HG03378 (cell line): ENCODE measurements at regions not wholly inside any gene's neighbourhood (a gene's known extent, or its start where the extent isn't known, plus 50 kb on each side); places are given as distances from the start of the nearest gene placed in this dataset.

Source experiments
- ATAC-seq: cut with Tn5 transposase; IDR thresholded peaks from one replicate; pipeline ENCODE4 v1.9.1; 2021; ENCODE audit warnings: mild to moderate bottlenecking, moderate library complexity; ENCODE audit not compliant: unreplicated experiment

DNA sequence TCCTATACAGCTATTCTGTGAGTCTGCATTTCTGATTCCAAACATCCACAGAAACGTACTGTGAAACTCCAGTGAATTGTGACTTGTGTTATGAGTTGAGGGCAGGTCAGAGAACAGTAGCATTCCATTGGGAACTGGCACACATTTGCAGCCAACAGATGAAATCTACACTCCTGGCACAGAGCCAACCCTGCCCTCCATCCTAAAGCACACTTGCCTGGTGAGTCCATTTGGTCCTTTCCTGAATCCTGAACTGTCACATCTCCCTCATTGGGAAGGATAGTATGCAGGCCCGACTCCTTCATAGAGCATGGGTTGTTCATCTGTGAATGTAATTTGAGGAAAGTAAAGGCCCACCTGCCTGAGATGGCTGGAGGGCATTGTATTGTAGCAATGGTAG lies 314.3 kb upstream of the RASGRP1 start:
- no peak for ATAC-seq

DNA sequence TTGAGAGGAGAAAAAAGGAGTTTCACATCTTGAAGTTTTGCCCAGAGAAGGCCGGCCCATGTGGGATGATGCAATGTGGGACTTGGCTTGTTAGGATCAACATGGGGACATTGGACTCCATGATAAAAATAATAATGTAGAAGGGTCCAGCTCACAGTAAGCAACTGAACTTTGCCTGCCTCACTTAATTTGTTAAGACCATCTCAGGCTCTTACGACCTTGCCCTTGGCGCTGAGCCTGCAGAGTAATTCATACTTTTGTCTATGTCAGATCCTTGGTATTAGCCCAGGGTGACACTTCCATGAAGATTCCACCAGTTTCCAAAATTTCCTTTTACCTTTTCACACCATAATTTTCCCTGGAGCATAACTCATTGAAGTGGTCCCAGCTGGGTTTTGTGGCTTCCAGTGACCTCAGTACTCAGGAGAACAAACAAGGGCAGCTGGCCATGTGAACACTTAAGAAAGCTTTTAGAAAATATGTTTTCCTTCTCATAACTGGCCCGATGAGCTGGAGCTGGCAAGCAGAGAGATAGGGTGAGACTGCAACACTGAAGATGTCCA lies 315.4 kb upstream of the RASGRP1 start:
- ATAC-seq, result no peak

DNA sequence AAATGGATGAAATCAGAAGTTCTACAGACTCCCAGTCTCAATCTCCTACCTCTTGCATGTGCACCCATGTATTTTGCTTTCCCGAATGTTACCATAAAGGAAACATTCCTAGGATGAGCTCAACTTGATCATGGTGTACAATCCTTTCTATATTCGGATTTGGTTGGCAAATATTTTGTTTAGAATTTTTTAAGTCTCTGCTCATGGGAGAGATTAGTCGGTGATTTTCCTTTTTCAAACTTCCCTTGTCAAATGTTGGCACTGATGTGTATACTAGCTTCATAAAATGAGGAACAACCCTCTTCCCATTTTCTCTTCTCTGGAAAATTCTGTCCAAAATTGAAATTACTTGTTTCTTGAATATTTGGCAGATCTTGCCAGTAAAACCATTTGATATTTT lies 317.6 kb upstream of the RASGRP1 start:
- no peak for ATAC-seq

DNA sequence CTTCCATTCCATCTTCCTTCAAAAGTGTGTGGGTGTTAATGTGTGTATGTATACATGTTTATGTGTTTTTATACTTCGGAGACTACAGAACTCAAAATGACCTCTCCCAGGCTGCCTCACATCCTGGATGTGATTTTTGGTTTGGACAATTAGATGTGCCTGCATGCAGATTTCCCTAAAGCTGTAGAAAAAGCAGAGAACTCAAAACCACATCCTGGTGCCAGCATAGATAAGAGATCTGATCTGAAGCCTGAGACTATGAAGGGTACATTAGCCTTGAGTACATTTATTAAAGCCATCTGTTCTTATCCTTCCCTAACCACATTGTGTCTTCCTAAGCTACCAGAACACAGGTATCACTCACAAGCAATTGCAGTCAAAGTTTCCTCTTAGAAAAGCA lies 319.4 kb upstream of the RASGRP1 start:
- ATAC-seq, result no peak

DNA sequence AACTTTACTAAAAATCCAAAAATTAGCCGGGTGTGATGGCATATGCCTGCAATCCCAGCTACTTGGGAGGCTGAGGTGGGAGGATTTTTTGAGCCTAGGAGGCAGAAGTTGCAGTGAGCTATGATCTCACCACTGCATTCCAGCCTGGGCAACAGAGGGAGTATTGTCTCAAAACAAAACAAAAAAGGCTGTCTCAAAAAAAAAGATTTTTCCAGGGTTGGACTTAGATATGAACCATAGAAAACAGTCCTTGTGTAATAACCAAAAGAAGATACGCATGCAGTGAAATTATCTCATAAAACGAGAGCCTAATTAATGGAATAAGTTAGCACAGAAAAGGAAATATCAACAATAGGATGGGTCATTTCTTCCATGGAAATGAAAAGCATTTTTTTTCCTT lies 320.4 kb upstream of the RASGRP1 start:
- ATAC-seq, result no peak

DNA sequence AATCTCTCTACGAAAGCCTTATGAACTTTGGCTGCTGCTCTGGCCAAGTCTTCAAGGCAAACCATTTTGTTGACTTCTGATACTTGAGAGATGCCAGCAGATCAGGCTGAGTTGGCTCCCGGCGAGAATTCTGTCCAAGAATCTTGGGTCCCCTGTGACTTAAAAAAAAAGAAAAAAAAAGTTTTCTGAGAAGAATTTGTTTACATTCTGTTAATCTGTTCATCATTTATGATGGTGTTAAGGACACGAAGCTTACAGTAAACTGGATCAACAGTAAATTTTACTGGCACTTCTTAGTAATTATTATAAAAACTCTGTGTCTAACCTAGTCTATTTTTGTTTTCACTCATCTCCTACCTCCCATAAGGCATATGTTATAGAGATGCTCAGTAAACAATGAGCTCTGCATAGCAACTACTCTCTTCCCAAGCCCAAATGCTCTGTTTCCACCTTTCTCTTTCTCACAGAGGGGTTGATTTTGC lies 320.9 kb upstream of the RASGRP1 start:
- ATAC-seq, result no peak

DNA sequence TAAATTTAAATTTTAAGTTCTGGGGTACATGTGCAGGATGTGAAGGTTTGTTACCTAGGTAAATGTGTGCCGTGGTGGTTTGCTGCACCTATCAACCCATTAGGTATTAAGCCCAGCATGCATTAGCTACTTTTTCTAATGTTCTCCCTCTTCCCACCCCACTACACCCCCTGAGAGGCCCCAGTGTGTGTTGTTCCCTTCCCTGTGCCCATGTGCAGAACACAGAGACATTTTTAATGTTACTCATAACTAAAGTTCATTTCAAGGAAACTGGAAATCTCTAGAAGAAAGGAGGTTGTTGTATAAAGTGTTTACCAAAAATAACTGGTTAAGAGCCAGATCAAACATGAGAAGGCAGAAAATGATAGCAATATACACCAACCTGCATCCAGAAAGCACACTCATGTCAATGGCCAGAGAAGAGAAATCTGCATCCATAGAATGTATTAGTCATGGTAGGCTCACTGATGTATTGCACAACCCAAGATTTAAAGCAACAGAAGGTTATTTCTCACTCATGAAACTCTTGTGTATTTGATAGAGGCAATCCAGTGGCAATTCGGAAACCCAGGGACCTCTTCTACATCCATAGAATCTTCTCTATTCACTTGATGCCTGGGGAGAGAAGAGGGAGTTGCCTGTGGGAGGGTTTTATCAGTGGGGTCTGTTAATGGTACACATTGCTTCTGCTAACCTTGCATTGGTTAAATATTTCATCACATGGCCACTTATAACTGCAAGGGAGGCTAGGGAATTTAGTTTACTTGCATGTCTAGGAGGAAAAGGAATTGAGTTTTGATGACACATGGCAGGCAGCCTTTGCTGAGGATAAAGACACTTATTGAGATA lies 321.9 kb upstream of the RASGRP1 start:
- no peak for ATAC-seq

DNA sequence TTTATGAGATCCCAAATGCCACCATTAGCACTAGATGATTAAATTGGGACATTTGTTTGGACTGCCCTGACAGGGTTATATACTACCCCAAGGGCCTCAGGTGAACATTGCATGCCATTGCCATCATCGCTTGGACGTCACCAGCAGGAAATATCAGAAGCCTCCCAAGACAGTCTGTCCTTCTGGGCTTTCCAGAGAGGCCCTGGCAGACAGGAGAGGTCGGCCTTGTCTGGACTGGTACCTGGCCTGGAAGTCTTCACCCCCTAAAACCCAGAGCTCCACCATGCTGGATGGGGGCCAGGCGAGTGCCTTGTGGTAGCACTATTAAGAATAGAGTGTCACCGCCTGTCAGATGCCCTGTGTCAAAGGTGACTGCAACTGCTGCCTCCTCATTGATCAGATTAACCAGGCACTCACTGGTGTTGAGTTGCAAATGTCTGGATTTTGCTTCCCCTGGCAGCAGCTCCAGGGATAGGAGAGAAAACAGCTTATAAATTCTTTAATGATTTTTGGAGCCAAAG lies 324.1 kb upstream of the RASGRP1 start:
- no peak for ATAC-seq

DNA sequence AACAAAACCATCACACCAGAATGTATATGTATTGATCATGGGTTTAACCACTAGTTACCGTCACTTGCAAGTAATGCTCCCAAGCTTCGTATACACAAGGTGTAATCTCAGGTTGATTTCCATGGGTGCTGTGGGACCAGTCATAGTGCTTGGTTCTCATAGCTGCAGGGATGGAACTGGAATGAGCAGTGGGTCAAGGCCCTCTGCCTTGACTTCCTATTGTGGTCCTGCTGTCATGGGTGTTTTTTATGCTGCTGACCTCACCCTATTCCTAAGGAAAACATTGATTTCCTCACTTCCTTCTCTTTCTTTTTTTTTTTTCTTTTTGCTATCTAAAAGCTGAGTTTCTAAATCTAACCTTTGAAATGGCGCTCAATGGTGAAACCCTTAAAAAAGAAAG lies 325.6 kb upstream of the RASGRP1 start:
- no peak for ATAC-seq

DNA sequence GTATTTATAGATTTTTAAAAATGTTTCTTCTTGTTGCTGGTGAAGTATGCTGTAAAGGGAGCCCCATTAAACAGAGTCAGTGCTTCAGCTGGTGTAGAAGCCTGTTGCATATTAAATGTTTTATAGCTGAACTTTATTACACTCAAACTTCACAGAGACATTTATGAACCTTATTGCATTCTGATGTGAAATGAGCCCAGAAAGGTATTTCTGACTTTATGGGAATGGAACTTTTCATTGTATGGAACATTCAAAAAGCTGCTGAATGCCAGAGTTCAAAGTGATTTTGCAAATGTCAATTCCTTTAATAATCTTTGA lies 329.3 kb upstream of the RASGRP1 start:
- no peak for ATAC-seq

DNA sequence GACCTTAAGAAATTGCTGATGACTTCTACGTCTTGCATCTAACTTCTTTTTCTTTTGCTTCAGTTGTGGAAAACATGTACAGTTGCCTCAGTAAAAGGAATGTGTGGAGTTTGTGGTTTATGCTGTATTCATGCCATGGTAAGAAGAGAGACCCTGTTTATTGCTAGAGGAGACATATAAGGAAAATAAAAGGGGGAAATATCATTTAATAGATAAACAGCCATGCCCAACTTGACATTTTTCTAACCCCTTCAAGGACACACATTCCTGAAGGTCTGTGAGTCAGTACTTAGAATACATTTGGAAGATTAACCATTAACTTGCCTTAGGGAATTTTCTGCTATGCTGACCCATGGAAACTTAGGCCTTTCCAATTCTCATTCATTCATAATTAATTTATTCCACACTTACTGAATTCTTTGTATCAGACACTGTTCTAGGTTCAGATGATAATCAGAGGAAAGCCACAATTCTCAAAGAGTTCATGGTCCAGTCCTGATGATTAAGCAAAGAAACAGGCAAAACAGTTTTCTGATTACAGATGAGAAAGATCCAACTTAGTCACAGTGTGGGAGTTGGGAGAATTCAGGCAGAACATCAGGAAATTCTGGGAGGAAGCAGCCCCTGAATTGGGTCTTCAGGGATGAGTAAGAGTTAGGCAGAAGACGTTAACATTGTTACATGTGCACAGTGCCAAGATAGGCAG lies 329.8 kb upstream of the RASGRP1 start:
- ATAC-seq, result no peak

DNA sequence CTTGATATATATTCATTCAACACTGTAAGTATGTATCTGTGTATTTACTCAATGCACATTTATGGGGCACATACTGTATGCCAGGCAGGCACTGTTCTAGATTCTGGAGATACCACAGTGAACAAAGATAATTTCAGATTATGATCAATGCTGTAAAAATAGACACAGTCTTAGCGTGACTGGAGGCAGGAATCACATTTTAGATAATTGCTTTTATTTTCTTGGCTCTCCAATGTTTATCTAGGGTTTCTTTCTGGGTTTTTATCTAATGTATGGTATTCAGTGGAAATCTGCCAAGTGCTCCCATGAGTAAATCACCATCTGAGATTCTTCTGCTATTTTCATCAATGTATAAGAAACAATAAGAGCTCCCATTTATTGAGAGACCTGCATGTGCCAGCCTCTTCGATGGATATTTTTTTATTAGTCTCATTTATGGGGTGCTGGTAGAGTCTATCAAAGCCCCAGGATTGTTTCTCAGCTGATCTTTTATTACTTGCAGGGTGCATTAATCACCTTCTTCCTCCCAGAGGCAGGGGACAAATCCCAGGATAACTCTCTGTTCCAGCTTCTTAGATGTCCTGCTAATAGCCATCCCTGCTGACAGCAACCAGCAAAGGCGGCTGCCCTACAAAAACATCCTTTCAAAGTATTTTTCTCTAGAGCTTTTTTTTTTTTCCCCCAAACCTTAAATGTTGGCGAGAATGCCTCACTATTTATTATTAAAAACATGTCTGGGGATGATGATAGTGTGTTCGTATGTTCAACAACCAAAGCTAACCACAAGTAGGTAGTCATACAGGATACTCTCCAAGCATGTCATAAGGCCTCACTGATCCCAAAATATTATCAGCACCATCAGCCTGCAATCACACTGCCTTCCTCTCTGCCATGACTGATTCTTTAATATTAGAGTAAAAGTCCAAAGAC lies 331.0 kb upstream of the RASGRP1 start:
- no peak for ATAC-seq

DNA sequence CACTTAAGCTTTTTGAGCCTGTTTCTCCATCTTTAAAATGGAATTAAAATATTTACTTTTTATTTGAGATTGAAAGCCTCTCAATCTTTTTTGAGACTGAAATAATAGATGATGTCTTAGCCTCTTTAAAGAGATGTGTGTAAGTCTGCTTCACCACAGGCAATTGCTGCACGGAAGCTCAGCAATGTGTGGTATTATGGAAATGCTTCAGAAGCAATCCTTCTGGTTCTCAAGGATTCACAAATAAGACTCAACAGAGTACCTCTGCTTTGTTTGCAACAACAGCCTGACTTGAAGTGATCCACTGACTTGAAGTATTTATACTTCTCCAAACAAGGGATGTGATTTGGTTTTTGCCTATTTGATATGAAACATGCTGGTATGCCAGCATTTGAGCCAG lies 332.0 kb upstream of the RASGRP1 start:
- no peak for ATAC-seq

DNA sequence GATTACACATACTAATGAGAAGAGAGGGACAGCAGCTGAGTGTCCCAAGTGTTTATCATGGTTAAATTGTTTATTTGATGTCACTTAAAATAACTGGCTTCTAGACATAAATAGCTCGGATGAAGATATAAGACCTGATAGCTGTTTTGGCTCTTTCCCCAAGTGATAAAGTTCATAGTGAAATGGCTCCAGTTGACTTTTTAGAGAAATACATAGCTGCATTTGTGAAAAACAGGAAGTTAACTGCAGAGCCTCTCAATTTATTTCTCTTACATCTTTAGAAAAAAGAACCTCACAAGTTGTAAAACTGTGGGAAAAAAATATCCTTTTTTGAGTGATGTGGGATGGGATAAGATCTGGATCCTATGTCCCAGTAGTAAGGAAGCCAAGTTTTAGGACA lies 332.9 kb upstream of the RASGRP1 start:
- ATAC-seq, result no peak

DNA sequence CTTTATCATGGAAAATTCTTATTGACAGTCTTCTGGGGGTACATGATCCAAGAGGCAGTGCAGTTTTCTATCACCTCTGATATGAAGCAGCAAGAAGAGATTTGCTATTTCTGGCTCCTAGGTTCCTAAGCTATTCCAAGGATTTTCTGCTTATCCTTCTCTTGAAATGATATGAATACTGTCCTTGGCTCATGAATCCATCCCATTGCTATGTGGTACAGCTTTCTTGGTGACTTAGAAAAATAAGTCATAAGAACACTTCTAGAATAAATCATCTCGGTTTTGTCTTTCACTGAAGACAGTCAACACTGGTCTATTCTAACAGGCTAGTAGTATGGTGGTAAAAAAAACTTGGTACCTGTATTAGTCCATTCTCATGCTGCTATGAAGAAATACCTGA lies 333.6 kb upstream of the RASGRP1 start:
- no peak for ATAC-seq

DNA sequence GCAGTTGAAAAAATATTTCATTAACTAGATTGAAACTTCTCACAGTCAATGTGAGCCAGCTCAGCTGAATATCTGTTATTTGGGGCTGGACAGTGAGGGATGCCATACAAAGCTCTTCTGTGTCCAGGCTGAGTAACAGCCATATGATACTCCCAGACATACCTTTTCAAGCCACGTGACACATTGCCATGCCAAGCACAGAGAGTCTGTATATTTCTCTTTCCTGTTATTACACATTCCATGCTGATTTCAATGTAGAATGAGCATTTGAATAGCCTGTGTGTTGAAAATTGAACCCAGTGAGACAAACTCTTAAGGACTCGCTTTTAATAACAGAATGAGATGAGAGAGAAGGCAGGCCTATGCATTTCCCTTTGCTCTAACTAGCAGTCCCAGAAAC lies 334.7 kb upstream of the RASGRP1 start:
- ATAC-seq, result no peak

DNA sequence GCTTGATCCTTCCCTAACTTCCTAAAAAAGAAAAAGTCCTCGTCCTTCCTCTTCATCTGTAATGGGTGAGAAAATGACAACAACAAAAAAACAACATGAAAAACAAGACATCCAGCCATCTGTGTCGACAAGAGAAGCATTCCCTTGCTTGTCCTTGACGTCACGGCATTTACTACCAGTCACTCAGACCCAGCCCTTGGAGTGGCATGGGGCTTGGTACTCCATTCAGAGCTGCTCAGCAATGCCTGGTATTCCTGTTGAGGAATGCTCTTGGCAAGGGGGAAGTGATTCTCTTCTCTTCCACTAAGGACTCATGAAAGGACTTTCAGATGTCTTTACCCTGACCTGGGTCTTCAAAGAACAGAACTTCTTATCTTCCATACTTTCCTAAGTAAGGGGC lies 339.7 kb upstream of the RASGRP1 start:
- ATAC-seq, result no peak

DNA sequence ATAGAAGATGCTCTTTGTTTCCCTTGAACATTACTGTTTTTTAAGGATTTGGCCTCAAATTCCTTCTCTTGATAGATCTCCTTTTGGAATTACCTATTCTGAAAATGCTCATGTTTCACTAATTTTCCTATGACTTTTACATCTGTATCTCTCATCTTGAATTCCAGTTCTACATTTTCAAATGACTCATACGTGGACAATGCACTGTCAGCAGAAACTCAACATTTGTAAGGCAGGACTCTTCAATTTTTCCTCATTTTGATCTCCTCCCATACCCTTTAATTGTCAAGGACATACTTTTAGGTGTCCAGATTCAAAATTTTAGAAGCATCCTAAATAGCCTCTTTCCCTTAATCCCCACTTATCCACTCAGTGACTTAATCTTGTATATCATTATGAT lies 341.0 kb upstream of the RASGRP1 start:
- ATAC-seq, result no peak

DNA sequence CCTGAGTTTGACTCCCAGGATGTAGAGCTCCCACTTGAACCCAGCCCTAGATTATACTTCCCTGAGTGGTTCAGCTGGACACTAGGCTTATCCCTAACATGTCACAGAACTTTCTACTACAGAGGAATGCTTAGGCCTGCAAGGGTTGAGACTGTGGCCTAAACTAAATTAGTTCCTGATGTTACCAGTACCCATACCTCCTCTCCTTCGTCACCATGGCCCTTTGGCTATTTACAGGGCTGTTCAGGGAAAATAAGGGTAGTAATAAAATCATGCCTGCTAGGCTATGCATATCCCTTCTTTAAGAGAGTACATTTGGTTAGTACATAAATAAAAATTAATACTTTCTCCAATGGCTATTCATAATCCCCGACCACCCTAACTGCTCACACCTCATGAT lies 356.4 kb upstream of the RASGRP1 start:
- ATAC-seq, result no peak

DNA sequence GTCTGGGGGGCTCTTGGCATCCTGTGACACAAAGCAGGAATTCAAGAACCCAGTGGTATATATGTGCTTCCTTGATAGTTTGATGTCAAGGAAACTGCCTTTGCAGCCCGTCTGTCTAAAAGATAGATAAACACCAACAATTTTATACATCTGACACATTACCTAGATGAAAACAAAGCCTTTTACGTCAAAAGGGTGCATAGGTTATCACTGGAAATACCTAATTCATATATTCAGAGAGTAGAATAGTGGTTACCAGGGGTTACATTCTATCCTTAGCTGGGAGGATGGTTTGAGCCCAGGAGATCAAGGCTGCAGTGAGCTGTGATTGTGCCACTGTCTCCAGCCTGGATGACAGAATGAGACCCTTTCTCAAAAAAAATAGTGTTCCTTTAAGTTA lies 356.9 kb upstream of the RASGRP1 start:
- no peak for ATAC-seq

DNA sequence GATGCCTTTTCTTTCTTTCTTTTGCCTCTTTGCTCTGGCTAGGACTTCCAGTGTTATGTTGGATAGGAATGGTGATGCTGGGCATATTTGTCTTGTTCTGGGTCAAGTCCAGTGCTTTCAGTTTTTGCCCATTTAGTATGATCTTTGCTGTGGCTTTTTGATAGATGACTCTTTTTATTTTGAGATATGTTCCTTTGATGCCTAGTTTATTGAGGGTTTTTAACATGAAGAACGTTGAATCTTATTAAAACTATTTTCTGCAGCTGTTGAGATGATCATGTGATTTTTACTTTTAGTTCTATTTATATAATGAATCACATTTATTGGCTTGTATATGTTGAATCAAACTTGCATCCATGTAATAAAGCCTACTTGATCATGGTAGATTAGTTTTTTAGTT lies 363.8 kb upstream of the RASGRP1 start:
- ATAC-seq, result no peak
